D721Med (cell line): ENCODE measurements at regions not wholly inside any gene's neighbourhood (a gene's known extent, or its start where the extent isn't known, plus 50 kb on each side); places are given as distances from the start of the nearest gene placed in this dataset.

ENCODE experiments used
- DNase-seq: peaks from one replicate; pipeline ENCODE4 v3.0.0; 2011; ENCODE audit warnings: low spot score; ENCODE audit not compliant: insufficient read length
- FAIRE-seq: peaks from 2 replicates; lab custom pipeline; 2011; peaks lifted over from hg19 to GRCh38; lab: Jason Lieb, UNC
- CTCF ChIP-seq: IDR thresholded peaks from 2 replicates; pipeline ENCODE4 v1.5.1; 2012; ENCODE audit warnings: mild to moderate bottlenecking, control low read depth; ENCODE audit not compliant: insufficient read depth; ENCODE audit errors: missing control alignments

GRCh38 chr16:77600555-77600954, 121.8 kb upstream of the NUDT7 start:
- no peak for FAIRE-seq

GRCh38 chr16:77603656-77604055, 118.7 kb upstream of the NUDT7 start:
- no peak for TF ChIP-seq CTCF
- FAIRE-seq (no peak), DNase-seq (no peak)

More at GRCh38 chr16:77600555-77600954, 121.8 kb upstream of the NUDT7 start:
- TF ChIP-seq CTCF, result no peak
- DNase-seq, result no peak

- no peak for TF ChIP-seq CTCF
- FAIRE-seq, result no peak
- no peak for DNase-seq
Observed at GRCh38 chr16:77610496-77610895, 111.8 kb upstream of the NUDT7 start.

GRCh38 chr16:77611386-77611785, 110.9 kb upstream of the NUDT7 start:
- FAIRE-seq (no peak), DNase-seq (no peak)
- TF ChIP-seq CTCF, result no peak

GRCh38 chr16:77612596-77612995, 109.7 kb upstream of the NUDT7 start:
- TF ChIP-seq CTCF, result no peak
- FAIRE-seq (no peak), DNase-seq (no peak)

GRCh38 chr16:77613095-77613494, 109.2 kb upstream of the NUDT7 start:
- FAIRE-seq, result no peak
- no peak for TF ChIP-seq CTCF
- DNase-seq, result no peak

GRCh38 chr16:77617553-77617952, 104.8 kb upstream of the NUDT7 start:
- no peak for TF ChIP-seq CTCF
- DNase-seq (no peak), FAIRE-seq (no peak)
